DOHH2 (cell line): ENCODE measurements at regions not wholly inside any gene's neighbourhood (a gene's known extent, or its start where the extent isn't known, plus 50 kb on each side); places are given as distances from the start of the nearest gene placed in this dataset.
"Not testable (repeated sequence)": the region's sequence is repeated elsewhere in the genome, so short reads cannot be mapped to it uniquely, and the experiment has no call there.

Experiments
- CTCF ChIP-seq: fragments of 200-600 bp; sonication (generic); IDR thresholded peaks from one replicate; pipeline ENCODE4 v1.5.1; 2014; ENCODE audit warnings: antibody characterized with exemption, mild to moderate bottlenecking, low read depth, low read length; ENCODE audit not compliant: poor library complexity, severe bottlenecking
- EZH2phosphoT487 ChIP-seq: fragments of 200-600 bp; sonication (generic); IDR thresholded peaks from 2 replicates; pipeline ENCODE4 v1.6.1; 2017; ENCODE audit warnings: borderline replicate concordance, mild to moderate bottlenecking, antibody characterized with exemption, low read length, moderate library complexity, mixed read lengths

GRCh38 chr4:118591339-118592046 is 93.7 kb upstream of the METTL14 start:
- not testable (repeated sequence) for TF ChIP-seq CTCF, EZH2phosphoT487
